ENCODE measurements at regions not wholly inside any gene's neighbourhood (a gene's known extent, or its start where the extent isn't known, plus 50 kb on each side); places are given as distances from the start of the nearest gene placed in this dataset.
A peak's percentile ranks its signal among the peaks of the same experiment; 100 is the strongest.

- no peak overlapping the region for H3K27ac ChIP-seq
- TF ChIP-seq CTCF (conservative IDR thresholded peaks at IDR 0.05), result no peak
These were observed 65.1 kb upstream of the PHF14 start for GRCh38 chr7:10908600-10908999.

- H3K27ac ChIP-seq, result no peak overlapping the region
- no peak for TF ChIP-seq CTCF (conservative IDR thresholded peaks at IDR 0.05)
These were observed 63.2 kb upstream of the PHF14 start for GRCh38 chr7:10910447-10910846.

GRCh38 chr7:10912077-10912476 is 61.6 kb upstream of the PHF14 start:
- no peak for TF ChIP-seq CTCF (conservative IDR thresholded peaks at IDR 0.05)
- H3K27ac ChIP-seq, result peak overlapping the region; percentile 50

- TF ChIP-seq CTCF (conservative IDR thresholded peaks at IDR 0.05), result no peak
- H3K27ac ChIP-seq, result no peak overlapping the region
These were observed 60.2 kb upstream of the PHF14 start for GRCh38 chr7:10913457-10913856.

GRCh38 chr7:10918093-10918590 is 55.5 kb upstream of the PHF14 start:
- TF ChIP-seq CTCF (conservative IDR thresholded peaks at IDR 0.05), result no peak

GRCh38 chr7:10919923-10920322 is 53.7 kb upstream of the PHF14 start:
- H3K27ac ChIP-seq, result no peak overlapping the region
- no peak for TF ChIP-seq CTCF (conservative IDR thresholded peaks at IDR 0.05)

More at GRCh38 chr7:10918093-10918590, 55.5 kb upstream of the PHF14 start:
- no peak overlapping the region for H3K27ac ChIP-seq
